ENCODE measurements at regions not wholly inside any gene's neighbourhood (a gene's known extent, or its start where the extent isn't known, plus 50 kb on each side); places are given as distances from the start of the nearest gene placed in this dataset.

DNA sequence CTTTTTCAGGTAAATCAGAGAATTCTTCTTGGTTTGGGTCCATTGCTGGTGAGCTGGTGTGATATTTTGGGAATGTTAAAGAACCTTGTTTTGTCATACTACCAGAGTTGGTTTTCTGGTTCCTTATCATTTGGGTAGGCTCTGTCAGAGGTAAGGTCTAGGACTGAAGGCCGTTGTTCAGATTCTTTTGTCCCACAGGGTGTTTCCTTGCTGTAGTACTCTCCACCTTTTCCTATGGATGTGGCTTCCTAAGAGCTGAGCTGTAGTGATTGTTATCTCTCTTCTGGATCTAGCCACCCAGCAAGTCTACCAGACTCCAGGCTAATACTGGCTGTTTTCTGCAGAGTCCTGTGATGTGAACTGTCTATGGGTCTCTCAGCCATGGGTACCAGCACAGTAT lies 367.5 kb upstream of the GATB start:
- intact Hi-C loops (cut with micrococcal nuclease; ENCODE audit: unreplicated experiment) (no loop called here), in situ Hi-C loops (cut with MboI) (no loop called here)
- H3K4me3 ChIP-seq: no peak overlapping the region
- DNase-seq (ENCODE audit: low read depth, low spot score): no peak
- no peaks in the 10 kb centered on the region for H3K9me3 ChIP-seq (replicated peaks; ENCODE audit: control insufficient read depth, insufficient read depth, low read length)
- no peaks in the 10 kb centered on the region for H3K36me3 ChIP-seq (ENCODE audit: control insufficient read depth in 2 of 2, insufficient read depth in 2 of 2, low read length in 1 of 2)
- H3K27me3 ChIP-seq (replicated peaks in 1 of 2; ENCODE audit: control insufficient read depth in 2 of 2, insufficient read depth in 2 of 2, low read length in 1 of 2): no peaks in the 10 kb centered on the region
- no peak overlapping the region for H3K27ac ChIP-seq (ENCODE audit: control insufficient read depth, insufficient read depth)
- H3K4me1 ChIP-seq (ENCODE audit: control insufficient read depth, insufficient read depth, low read length): no peaks in the 10 kb centered on the region
- RAD21 ChIA-PET (ENCODE audit: unreplicated experiment): no interaction called here
- POLR2A ChIA-PET: no interaction called here
- no peak overlapping the region for H3K4me2 ChIP-seq (ENCODE audit: control insufficient read depth, insufficient read depth)
- 0% methylated on average over 1 of the region's 1 CpG for WGBS (ENCODE audit: insufficient coverage, insufficient replicate concordance, low lambda C conversion rate, missing lambda C conversion rate)
- no peak for ATAC-seq
- H2AFZ ChIP-seq (ENCODE audit: control insufficient read depth, low read depth, low read length): no peak overlapping the region
- no peaks in the 10 kb centered on the region for H3K79me2 ChIP-seq (ENCODE audit: control insufficient read depth, insufficient read depth, low read length)
- no peaks in the 10 kb centered on the region for H4K20me1 ChIP-seq (ENCODE audit: control insufficient read depth, insufficient read depth)
- no peak overlapping the region for H3K9ac ChIP-seq (ENCODE audit: control insufficient read depth, insufficient read depth, low read length)
- no peak for FAIRE-seq
- CTCF ChIA-PET: no interaction called here
- SMC1A ChIA-PET (ENCODE audit: uncharacterized antibody, unreplicated experiment): interaction anchor here (1.0 to 1.6 kb wide), 2 partner anchors 47 to 461 kb away, joined by 3 read pairs; no protein-coding TSS in a partner anchor
- no TSS peak for BruUV-seq (replicated peaks)
- TF ChIP-seq MYB (IDR thresholded peaks at IDR 0.05; ENCODE audit: borderline replicate concordance, low read depth, low read length) (no peak), GABPA (IDR thresholded peaks at IDR 0.05; ENCODE audit: low read depth) (no peak), ASH2L (IDR thresholded peaks at IDR 0.05; ENCODE audit: borderline replicate concordance, low read depth) (no peak), RELB (IDR thresholded peaks at IDR 0.05; ENCODE audit: low read depth) (no peak), NFYB (IDR thresholded peaks at IDR 0.05; ENCODE audit: insufficient read depth, low read depth, low read length) (no peak), ZNF622 (IDR thresholded peaks at IDR 0.05) (no peak), TCF7 (IDR thresholded peaks at IDR 0.05; ENCODE audit: borderline replicate concordance) (no peak)

- Histone ChIP-seq H3K4me2 (ENCODE audit: control insufficient read depth, insufficient read depth) (no peak overlapping the region), H3K4me3 (no peak overlapping the region), H3K9me3 (replicated peaks; ENCODE audit: control insufficient read depth, insufficient read depth, low read length) (no peaks in the 10 kb centered on the region), H3K36me3 (ENCODE audit: control insufficient read depth in 2 of 2, insufficient read depth in 2 of 2, low read length in 1 of 2) (no peaks in the 10 kb centered on the region), H3K79me2 (ENCODE audit: control insufficient read depth, insufficient read depth, low read length) (no peaks in the 10 kb centered on the region), H2AFZ (ENCODE audit: control insufficient read depth, low read depth, low read length) (no peak overlapping the region), H3K9ac (ENCODE audit: control insufficient read depth, insufficient read depth, low read length) (no peak overlapping the region), H3K27me3 (replicated peaks in 1 of 2; ENCODE audit: control insufficient read depth in 2 of 2, insufficient read depth in 2 of 2, low read length in 1 of 2) (no peaks in the 10 kb centered on the region), H3K27ac (ENCODE audit: control insufficient read depth, insufficient read depth) (no peak overlapping the region), H4K20me1 (ENCODE audit: control insufficient read depth, insufficient read depth) (no peaks in the 10 kb centered on the region), H3K4me1 (ENCODE audit: control insufficient read depth, insufficient read depth, low read length) (no peaks in the 10 kb centered on the region)
- no TSS peak for BruUV-seq (replicated peaks)
- ChIA-PET POLR2A (no interaction called here), CTCF (no interaction called here), RAD21 (ENCODE audit: unreplicated experiment) (no interaction called here), SMC1A (ENCODE audit: uncharacterized antibody, unreplicated experiment) (no interaction called here)
- DNase-seq (ENCODE audit: low read depth, low spot score) (no peak), ATAC-seq (no peak), FAIRE-seq (no peak)
- in situ Hi-C loops (cut with MboI) (no loop called here), intact Hi-C loops (cut with micrococcal nuclease; ENCODE audit: unreplicated experiment) (no loop called here)
- no peak for TF ChIP-seq SIX5 (IDR thresholded peaks at IDR 0.05; ENCODE audit: low read depth, low read length, severe bottlenecking)
- 21% methylated on average over 2 of the region's 2 CpGs for WGBS (ENCODE audit: insufficient coverage, insufficient replicate concordance, low lambda C conversion rate, missing lambda C conversion rate)
Observed at GRCh38 chr4:152126238-152126637, 365.4 kb upstream of the GATB start.

All from GM12878 (cell line).